Ramos (cell line): ENCODE measurements at regions not wholly inside any gene's neighbourhood (a gene's known extent, or its start where the extent isn't known, plus 50 kb on each side); places are given as distances from the start of the nearest gene placed in this dataset.

Experiments used
- in situ Hi-C: fragments of 300-500 bp; cut with MboI; formaldehyde crosslinking; loops from one replicate; pipeline ENCODE4 v1.14.3; 2022; ENCODE audit warnings: low sequenced_read_pairs; ENCODE audit not compliant: unreplicated experiment

- in situ Hi-C loops = no loop called here
These were observed 102.0 kb upstream of the TNFAIP3 start for GRCh38 chr6:137765059-137765458.

DNA sequence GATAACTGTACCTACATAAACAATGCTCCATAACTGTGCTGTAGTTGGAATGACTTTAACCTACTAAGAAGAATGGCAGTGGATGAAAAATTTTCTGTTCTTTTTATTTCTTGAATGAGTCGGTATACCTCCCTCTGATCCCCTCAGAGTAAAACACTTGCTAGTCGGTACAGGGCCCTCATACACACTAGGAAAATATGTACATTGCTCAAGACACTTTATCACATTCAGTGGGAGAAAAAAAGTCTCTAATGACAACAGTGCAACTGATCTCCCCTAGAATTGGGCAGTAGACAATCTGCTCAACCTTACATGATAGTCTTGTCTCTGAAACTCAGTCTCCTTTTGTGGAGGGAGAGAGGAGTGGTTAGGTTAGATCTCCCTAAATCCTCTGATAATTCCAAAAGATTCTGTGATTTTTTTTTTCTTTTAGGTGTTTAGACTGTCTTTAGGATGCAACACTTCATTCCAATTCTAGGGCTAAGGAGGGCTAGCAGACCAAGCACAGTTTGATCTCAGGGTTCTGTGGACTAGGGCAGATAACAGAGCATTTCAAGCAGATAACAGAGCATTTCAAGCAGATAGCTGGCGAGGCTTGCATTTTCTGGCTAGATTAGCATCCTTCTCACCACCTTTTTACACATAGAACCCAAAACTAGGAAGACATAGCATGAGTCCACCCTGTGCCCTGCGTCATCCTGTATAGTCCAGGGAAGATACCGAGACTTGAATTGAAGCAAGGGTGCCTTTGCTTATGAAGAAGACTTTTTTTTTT, 100.3 kb upstream of the TNFAIP3 start:
- in situ Hi-C loops = no loop called here

GRCh38 chr6:137767465-137767864, 99.6 kb upstream of the TNFAIP3 start:
- in situ Hi-C loops = no loop called here

- in situ Hi-C loops = no loop called here
These were observed 99.0 kb upstream of the TNFAIP3 start for GRCh38 chr6:137767911-137768690.

DNA sequence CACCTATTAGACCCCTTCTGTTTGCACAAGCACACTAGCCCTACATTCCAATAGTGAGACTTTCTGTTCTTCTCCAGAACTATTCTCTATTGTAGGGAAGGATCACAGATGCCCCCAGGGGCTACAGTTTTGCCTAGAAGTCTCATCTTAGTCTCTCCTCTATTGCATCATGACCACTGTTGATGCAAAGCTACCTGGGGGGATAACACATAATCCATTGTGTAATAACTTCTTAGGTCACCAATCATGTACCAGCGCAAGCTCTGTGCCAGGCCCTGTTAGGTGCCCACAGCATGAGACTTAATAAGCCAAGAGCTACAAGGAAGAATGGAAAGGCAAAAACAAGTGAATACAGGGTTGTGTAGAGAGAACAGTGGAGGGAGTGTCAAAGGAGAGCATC, 98.1 kb upstream of the TNFAIP3 start:
- in situ Hi-C loops = no loop called here

DNA sequence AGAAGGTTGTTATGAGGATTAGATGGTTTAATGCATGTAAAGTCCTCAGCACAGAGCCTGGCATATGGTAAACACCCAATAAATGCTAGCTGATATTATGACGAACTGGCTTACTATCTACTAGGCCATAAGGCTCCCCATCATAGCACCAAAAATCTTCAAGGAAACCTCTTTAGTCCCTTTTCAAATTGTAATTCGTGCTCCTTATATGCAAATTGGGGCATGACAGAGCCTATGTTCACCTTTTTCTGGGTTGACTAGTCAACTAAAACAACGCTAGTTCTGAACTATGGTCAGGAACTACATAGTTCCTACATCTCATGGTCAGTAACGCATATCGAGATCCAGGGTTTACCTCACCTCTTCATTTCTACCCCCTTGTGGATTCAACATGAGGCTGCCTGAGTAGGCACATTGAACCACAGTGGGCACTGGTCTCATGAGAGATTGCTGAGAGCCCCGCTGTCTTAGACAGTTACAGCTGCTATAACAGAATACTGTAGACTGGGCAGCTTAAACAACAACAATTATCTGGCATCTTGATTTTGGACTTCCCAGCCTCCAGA, 97.2 kb upstream of the TNFAIP3 start:
- in situ Hi-C loops = no loop called here

DNA sequence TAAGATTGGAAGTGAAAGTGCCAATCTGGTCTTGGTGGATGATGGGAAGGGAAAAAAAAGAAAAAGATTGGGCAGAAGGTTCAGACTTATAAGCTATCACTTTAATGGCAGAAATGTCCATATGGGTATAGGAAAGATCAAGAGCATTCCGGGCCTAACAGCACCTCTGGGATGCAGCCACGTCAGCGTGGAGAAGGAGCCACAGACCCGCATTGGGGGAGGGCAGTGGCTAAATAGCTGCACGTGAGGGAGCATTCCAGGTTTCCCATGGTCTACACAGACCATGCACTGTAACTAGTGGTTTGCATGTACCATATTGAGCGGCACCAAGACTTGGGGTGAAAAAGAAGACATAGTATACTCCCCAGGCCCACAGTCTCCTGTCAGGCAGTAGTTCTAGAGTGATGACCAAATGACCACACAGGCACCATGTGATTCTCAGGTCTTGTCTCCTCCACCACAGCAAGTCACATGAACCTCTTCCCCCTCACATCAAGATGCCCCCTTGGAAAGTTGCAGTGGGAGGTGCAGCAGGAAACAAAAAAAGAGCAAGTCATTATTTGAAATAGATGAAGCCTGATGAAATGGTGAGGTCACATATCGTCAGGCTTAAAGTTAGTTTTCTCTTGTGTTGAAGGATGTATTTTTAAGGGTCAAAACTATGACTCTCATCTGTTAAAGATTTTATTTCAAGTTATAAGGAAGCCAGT, 94.4 kb upstream of the TNFAIP3 start:
- in situ Hi-C loops = no loop called here

DNA sequence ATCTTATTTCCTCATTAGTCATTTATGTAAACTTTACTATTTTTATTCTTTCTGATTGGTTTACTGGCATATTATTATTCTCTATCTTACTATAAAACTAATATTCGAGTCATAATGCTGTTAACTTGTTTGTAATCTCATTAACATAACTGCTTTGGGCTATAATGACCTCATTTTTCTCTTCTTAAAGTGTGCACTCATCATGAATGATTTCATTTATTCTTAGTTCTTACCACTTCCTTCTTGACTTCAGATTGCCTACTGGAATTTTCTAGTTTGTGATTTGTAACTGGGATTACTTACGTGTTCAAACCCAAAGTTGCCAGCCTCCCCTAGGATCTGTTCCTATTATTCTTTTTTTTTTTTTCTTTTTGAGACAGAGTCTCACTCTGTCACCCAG, 91.8 kb upstream of the TNFAIP3 start:
- in situ Hi-C loops = no loop called here

GRCh38 chr6:137775720-137776119, 91.3 kb upstream of the TNFAIP3 start:
- in situ Hi-C loops = no loop called here

DNA sequence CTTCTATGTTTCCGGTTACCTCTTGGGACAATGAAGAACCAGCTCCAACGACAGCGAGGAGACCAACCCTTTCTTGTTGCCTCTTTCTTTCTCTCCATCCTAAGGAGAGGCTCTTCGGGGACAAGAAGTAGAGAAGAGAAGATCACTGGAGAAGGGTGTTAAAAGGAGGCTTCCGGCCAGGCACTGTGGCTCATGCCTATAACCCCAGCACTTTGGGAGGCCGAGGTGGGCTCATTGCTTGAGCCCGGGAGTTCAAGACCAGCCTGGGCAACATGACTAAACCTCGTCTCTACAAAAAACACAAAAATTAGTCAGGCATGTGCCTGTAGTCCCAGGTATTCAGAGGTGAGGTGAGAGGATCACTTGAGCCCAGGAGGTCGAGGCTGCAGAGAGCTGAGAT, 90.8 kb upstream of the TNFAIP3 start:
- in situ Hi-C loops = no loop called here

GRCh38 chr6:137776786-137777686, 90.0 kb upstream of the TNFAIP3 start:
- in situ Hi-C loops = no loop called here

GRCh38 chr6:137777687-137778075, 89.4 kb upstream of the TNFAIP3 start:
- in situ Hi-C loops = no loop called here

DNA sequence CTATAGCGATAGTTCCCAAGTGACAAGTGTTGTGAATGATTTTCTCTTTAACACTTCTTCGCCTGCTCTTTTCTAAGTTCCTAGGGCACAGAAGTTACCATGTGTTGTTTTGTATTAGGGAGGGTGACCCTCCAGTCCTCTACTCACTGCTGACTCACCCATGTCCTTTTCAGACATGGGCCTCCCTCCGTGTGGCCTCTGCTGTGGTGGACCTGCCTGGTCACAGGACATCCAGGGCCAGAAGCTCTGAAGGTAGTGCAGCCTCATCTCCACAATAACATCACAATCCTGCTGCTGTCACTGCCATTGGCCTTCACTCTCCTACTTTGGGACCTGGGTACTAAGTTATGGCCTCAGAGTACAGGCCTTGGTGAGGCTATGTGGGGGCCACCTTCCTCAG, 87.1 kb upstream of the TNFAIP3 start:
- in situ Hi-C loops = no loop called here

DNA sequence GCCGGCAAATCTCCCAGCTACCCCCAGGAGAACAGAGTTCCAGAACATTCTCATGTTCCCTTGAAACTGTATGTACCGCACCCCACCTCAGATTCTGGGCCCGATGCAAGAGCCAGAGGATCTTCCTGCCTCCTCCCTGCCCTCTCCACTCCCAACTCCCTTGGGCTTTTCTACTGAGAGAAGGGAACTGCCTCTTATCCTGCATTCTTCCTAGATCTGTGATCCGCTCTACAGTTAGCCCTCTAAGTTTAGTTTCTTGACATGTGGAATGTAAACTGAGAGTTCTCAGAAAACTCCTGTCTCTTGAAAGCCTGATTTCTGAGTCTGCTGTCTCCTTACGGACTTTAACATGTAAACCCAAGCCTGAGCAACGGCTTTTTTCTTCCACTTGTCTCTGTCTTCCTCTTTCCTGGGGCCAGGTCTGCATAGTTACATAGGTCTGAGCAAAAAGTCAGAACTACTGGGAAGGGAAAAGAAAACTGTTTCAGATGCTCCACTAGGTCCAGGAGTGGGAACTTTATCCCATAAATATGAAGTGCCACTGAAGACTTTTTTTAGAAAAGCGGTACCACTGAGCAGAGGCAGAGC, 86.5 kb upstream of the TNFAIP3 start:
- in situ Hi-C loops = no loop called here

DNA sequence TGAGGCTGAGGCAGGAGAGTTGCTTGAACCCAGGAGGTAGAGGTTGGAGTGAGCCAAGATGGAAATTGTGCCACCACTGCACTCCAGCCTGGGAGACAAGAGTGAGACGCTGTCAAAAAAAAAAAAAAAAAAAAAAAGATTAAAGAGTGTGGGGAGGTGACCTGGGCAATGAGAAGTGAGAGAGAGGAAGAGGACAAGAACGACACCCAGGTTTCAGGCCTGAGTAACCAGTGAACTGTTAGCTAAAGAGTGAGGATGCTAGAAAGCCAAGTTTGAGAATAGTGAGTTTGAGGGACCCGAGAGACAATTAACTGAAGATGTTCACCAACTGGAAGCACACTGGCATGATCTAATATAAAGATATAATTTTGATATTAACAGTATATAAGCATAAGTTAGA, 85.4 kb upstream of the TNFAIP3 start:
- in situ Hi-C loops = no loop called here

- in situ Hi-C loops = no loop called here
These were observed 84.7 kb upstream of the TNFAIP3 start for GRCh38 chr6:137782166-137783039.

DNA sequence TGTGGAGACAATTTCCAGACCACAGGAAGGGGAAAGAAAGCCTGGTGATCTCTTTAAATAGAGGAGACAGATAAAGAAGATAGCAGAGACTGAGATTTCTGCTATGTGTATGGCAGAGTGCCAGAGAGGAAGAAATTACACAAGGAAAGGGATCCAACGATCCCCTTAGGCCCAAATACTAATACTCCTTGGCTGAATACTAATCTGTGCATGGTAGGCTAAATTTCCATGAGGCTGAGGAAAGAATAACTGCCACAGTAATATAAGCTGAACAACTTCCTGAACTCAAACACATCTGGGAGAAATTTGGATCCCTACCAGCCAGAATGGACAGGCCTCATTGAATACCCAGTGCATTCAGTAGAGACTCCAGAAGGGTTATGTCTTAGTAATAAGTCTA, 83.3 kb upstream of the TNFAIP3 start:
- in situ Hi-C loops = no loop called here

- in situ Hi-C loops = no loop called here
These were observed 82.5 kb upstream of the TNFAIP3 start for GRCh38 chr6:137784583-137784982.

- in situ Hi-C loops = no loop called here
These were observed 80.0 kb upstream of the TNFAIP3 start for GRCh38 chr6:137787016-137787415.
